Psoas muscle (tissue), 7 donors: ENCODE measurements at regions not wholly inside any gene's neighbourhood (a gene's known extent, or its start where the extent isn't known, plus 50 kb on each side); places are given as distances from the start of the nearest gene placed in this dataset.

Source experiments
- ATAC-seq, 4 donors: fragments of 200-7000 bp; cut with Tn5 transposase; one replicate each; pipeline ENCODE4 v1.9.1; 2020; ENCODE audit warnings: moderate library complexity in 3 of 4, mild to moderate bottlenecking in 2 of 4
- DNase-seq, 2 donors: peaks; one replicate each; pipeline ENCODE4 v3.0.0-alpha.2; 2020
- H3K27ac ChIP-seq: fragments of 200-600 bp; one replicate; pipeline ENCODE4 v1.8.0; 2022
- H3K27me3 ChIP-seq, 3 donors: fragments of 200-600 bp in 1 of 3; one replicate each; pipeline versions ENCODE4 v1.6.1 to v1.8.0; 2013 to 2022; ENCODE audit warnings: low read length in 2 of 3, mild to moderate bottlenecking in 2 of 3, moderate library complexity in 1 of 3; ENCODE audit not compliant: insufficient read depth in 3 of 3
- H3K36me3 ChIP-seq, 2 donors: fragments of 200-600 bp in 1 of 2; one replicate each; pipeline versions ENCODE4 v1.6.1 to v1.8.0; 2013 to 2022; ENCODE audit warnings: low read depth in 1 of 2, mild to moderate bottlenecking in 1 of 2, moderate library complexity in 1 of 2; ENCODE audit not compliant: insufficient read depth in 1 of 2
- H3K4me1 ChIP-seq: fragments of 200-600 bp; one replicate; pipeline ENCODE4 v1.8.0; 2022
- H3K4me3 ChIP-seq: fragments of 200-600 bp; one replicate; pipeline ENCODE4 v1.8.0; 2022; ENCODE audit warnings: mild to moderate bottlenecking
- H3K9me3 ChIP-seq: fragments of 200-600 bp; one replicate; pipeline ENCODE4 v1.8.0; 2022
- CTCF ChIP-seq: fragments of 200-600 bp; IDR thresholded peaks from one replicate; pipeline ENCODE4 v1.8.0; 2022; ENCODE audit warnings: antibody characterized with exemption
- WGBS, 3 donors: extraction: QIAGEN DNeasy Blood & Tissue Kit; methylation state at CpG; one replicate each; pipeline versions ENCODE4 v1.1.6 to v1.1.7; 2013; 5-methylcytosine and 5-hydroxymethylcytosine counted together
- intact Hi-C, 2 donors: fragments of 100-400 bp; cut with DNase I; formaldehyde crosslinking; loops; one replicate each; pipeline versions ENCODE4 v1.11.0 to v1.14.2; 2022
- donor health status: healthy with polysubstance abuse.
- donor health status: DM: no; HTN: no; CAD: no; lungs with moderate emphysema.
- donor health status: Bipolar disorder and iron deficiency.
- donor health status: healthy.
- donor health status: DM: yes; HTN: yes; CAD: no.
- donor health status: DM: no; HTN: no; CAD: no.
- donor health status: DM: yes; HTN: yes; CAD: no.

- H3K27me3 ChIP-seq, result no peaks in the 10 kb centered on the region
- H3K27ac ChIP-seq, result no peak overlapping the region
- DNase-seq, result no peak
- no peak overlapping the region for H3K4me3 ChIP-seq
- no peaks in the 10 kb centered on the region for H3K36me3 ChIP-seq
- 68 to 97% (median 92%) methylated on average over 4 of the region's 4 CpGs for WGBS, 3 donors
- no peak for TF ChIP-seq CTCF
- intact Hi-C loops, result no loop called here
- H3K4me1 ChIP-seq, result no peaks in the 10 kb centered on the region
- ATAC-seq, result no peak
- no peaks in the 10 kb centered on the region for H3K9me3 ChIP-seq
Measured at GRCh38 chrX:124224528-124224927, 107.9 kb upstream of the TEX13D start.

GRCh38 chrX:124226129-124226528, 106.3 kb upstream of the TEX13D start:
- no peak for ATAC-seq
- no peak for DNase-seq
- Histone ChIP-seq H3K27ac (no peak overlapping the region), H3K4me1 (no peaks in the 10 kb centered on the region), H3K4me3 (no peak overlapping the region), H3K9me3 (no peaks in the 10 kb centered on the region), H3K27me3 (no peaks in the 10 kb centered on the region), H3K36me3 (no peaks in the 10 kb centered on the region)
- no peak for TF ChIP-seq CTCF
- 62 to 83% (median 75%) methylated on average over 1 to 2 of the region's 2 CpGs for WGBS, 3 donors
- intact Hi-C loops, result no loop called here

GRCh38 chrX:124228849-124229248, 103.6 kb upstream of the TEX13D start:
- ATAC-seq (no peak), DNase-seq (no peak)
- Histone ChIP-seq H3K27me3 (no peaks in the 10 kb centered on the region), H3K36me3 (no peaks in the 10 kb centered on the region), H3K4me3 (no peak overlapping the region), H3K27ac (no peak overlapping the region), H3K4me1 (no peaks in the 10 kb centered on the region), H3K9me3 (no peaks in the 10 kb centered on the region)
- WGBS, 3 donors, result 77 to 86% (median 82%) methylated on average over 4 of the region's 4 CpGs
- TF ChIP-seq CTCF, result no peak
- intact Hi-C loops, result no loop called here

GRCh38 chrX:124229374-124229773, 103.1 kb upstream of the TEX13D start:
- Histone ChIP-seq H3K27ac (no peak overlapping the region), H3K4me1 (no peaks in the 10 kb centered on the region), H3K27me3 (no peaks in the 10 kb centered on the region), H3K36me3 (no peaks in the 10 kb centered on the region), H3K4me3 (no peak overlapping the region), H3K9me3 (no peaks in the 10 kb centered on the region)
- no peak for ATAC-seq
- DNase-seq, result no peak
- intact Hi-C loops, result no loop called here
- TF ChIP-seq CTCF, result no peak
- WGBS, 3 donors, result 72 to 89% (median 88%) methylated on average over 4 of the region's 4 CpGs

GRCh38 chrX:124230655-124231450, 101.6 kb upstream of the TEX13D start:
- no peak for DNase-seq
- ATAC-seq, result no peak
- Histone ChIP-seq H3K4me1 (no peaks in the 10 kb centered on the region), H3K27me3 (no peaks in the 10 kb centered on the region), H3K4me3 (no peak overlapping the region), H3K27ac (no peak overlapping the region), H3K36me3 (no peaks in the 10 kb centered on the region), H3K9me3 (no peaks in the 10 kb centered on the region)
- 70 to 94% (median 81%) methylated on average over 10 of the region's 10 CpGs for WGBS, 3 donors
- intact Hi-C loops, result loop anchor here in 1 of 2 donors (10.0 kb wide), 1 partner anchor 64 kb away; no protein-coding TSS in a partner anchor
- no peak for TF ChIP-seq CTCF
